DND-41 (cell line): ENCODE measurements at regions not wholly inside any gene's neighbourhood (a gene's known extent, or its start where the extent isn't known, plus 50 kb on each side); places are given as distances from the start of the nearest gene placed in this dataset.

Source experiments
- CTCF ChIP-seq: IDR thresholded peaks from 2 replicates; pipeline ENCODE4 v1.5.1; 2012; ENCODE audit warnings: borderline replicate concordance, low read length, moderate library complexity, mild to moderate bottlenecking; ENCODE audit not compliant: poor library complexity, severe bottlenecking; ENCODE audit errors: extremely low read depth
- EZH2 ChIP-seq: IDR thresholded peaks from 3 replicates; pipeline ENCODE4 v1.6.1; 2012; ENCODE audit warnings: borderline replicate concordance, low read depth, mild to moderate bottlenecking, moderate library complexity, low read length, inconsistent platforms; ENCODE audit not compliant: severe bottlenecking

- TF ChIP-seq EZH2 = no peak
- TF ChIP-seq CTCF = no peak
Measured at GRCh38 chr5:15002791-15003190, 131.2 kb upstream of the ANKH start.
